ENCODE measurements at regions not wholly inside any gene's neighbourhood (a gene's known extent, or its start where the extent isn't known, plus 50 kb on each side); places are given as distances from the start of the nearest gene placed in this dataset.

DNA sequence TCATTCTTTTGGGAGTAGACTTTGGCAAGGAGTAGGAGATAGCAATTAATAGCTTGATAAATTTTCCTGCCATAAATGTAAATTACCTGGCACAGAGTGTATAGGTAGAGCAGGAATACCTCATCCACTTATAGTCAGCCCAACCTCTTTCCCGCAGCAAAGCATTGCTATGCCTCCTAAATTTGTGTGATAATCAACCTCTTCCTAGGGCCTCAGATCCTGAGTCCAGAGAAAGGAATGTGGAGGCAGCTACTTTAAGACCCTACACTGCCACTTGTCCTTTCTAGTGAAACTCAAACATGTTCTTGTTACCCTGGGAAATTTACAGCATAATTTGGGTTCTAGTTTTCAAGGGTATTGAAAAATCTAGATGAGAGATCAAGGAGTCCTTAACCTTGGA is 919.0 kb downstream of the RAPGEF2 start:
- TF ChIP-seq, protein P1, sequence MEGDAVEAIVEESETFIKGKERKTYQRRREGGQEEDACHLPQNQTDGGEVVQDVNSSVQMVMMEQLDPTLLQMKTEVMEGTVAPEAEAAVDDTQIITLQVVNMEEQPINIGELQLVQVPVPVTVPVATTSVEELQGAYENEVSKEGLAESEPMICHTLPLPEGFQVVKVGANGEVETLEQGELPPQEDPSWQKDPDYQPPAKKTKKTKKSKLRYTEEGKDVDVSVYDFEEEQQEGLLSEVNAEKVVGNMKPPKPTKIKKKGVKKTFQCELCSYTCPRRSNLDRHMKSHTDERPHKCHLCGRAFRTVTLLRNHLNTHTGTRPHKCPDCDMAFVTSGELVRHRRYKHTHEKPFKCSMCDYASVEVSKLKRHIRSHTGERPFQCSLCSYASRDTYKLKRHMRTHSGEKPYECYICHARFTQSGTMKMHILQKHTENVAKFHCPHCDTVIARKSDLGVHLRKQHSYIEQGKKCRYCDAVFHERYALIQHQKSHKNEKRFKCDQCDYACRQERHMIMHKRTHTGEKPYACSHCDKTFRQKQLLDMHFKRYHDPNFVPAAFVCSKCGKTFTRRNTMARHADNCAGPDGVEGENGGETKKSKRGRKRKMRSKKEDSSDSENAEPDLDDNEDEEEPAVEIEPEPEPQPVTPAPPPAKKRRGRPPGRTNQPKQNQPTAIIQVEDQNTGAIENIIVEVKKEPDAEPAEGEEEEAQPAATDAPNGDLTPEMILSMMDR (IDR thresholded peaks at IDR 0.05), result no peak

- TF ChIP-seq, protein P1 (IDR thresholded peaks at IDR 0.05), result no peak
Measured at GRCh38 chr4:160026721-160027120, 923.8 kb downstream of the RAPGEF2 start.

- TF ChIP-seq, protein P1 (IDR thresholded peaks at IDR 0.05), result no peak
Measured at GRCh38 chr4:160034501-160034900, 931.6 kb downstream of the RAPGEF2 start.

DNA sequence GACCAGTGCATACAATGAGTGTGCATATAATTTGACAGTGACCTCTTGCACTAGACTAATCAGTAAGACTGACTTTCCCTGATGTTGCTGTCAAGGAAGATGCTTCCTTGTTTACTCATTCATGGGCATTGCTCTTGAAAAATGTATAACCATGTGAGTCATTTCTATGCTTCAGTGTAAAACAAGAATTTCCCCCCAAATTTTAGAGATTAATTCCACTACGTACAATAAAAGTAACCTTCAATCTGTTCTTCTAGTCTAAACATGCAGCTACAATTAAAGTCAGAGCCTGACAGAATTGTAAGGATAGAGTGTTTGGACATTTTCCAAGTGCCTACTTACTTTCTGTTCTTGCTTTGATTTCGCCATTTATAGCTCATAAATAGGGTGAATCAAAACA is 935.7 kb downstream of the RAPGEF2 start:
- TF ChIP-seq, protein P1 (IDR thresholded peaks at IDR 0.05), result no peak

DNA sequence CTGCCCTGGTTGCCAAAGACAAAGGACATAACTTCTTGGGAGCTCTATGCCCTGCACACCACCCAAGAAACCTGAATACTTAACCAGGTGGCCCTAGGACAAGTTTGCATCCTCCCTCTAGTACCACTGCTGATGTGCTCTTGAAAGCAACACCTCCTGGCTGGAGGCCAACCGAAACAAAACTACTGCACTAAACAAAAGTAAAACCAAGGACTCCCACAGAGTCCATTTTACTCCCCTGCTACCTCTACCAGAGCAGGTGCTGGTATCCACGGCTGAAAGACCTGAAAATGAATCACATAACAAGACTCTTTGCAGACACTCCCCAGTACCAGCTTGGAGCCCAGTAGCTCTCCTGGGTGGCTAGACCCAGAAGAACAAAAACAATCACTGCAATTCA is 941.8 kb downstream of the RAPGEF2 start:
- TF ChIP-seq, protein P1 (IDR thresholded peaks at IDR 0.05), result no peak

DNA sequence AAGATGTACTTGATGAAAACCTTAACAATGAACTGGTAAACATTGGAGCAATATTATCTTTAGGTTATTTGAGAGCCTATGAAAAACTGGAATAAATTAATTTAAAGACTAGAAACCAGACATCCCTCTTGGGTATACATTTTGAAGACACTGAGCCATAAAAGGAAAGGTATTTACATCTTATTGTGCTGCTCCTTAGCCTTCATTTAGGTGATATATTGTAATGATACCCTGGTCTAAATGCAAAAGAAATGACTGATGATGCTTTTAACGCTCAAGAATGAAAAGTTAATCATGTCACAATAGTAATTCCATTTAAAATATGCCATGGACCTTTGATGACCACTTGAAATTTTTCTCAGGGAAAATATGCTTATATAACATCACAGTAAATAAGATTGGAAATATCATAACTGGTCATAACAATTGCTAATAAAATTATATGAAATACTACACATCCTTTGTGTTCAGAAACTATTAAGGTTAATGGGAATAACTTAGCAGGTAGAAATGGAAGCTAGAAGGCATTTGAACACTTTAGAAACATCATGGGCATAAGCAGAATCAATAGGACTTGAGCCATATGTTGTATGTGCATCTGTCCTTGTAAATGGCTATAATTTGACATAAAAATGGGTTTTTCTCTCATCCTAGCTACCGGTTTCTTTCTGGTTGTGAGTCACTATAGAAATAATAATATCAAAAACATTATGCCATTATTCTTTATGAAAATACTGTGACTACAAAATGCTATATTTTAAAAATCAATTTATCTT is 979.7 kb downstream of the RAPGEF2 start:
- TF ChIP-seq, protein P1 (IDR thresholded peaks at IDR 0.05), result no peak

DNA sequence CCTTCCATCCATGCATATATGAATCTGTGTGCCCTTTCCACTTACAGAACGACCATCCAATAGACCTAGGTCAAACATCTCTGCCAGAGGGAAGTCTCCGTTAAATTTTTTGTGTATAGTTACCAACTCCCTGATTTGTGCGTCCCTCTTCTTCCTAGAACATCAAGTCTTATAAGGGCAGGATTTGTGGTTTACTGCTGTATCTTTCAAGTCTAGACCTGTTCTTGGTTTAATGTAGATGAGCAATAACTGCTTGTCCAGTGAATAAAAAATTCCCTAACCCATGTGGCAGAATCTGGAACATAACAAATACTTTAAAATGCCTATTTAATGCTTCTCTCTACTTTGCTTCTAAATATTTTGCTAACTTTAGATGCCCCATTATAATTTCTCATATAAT is 988.8 kb downstream of the RAPGEF2 start:
- TF ChIP-seq, protein P1 (IDR thresholded peaks at IDR 0.05), result no peak

- TF ChIP-seq, protein P1 (IDR thresholded peaks at IDR 0.05), result no peak
Measured at GRCh38 chr4:160100316-160100715, 997.4 kb downstream of the RAPGEF2 start.
